SK-N-MC (cell line): ENCODE measurements at regions not wholly inside any gene's neighbourhood (a gene's known extent, or its start where the extent isn't known, plus 50 kb on each side); places are given as distances from the start of the nearest gene placed in this dataset.

ENCODE experiments used
- FOXP2 ChIP-seq: optimal IDR thresholded peaks from 2 replicates; pipeline ENCODE3; 2011; ENCODE audit warnings: mild to moderate bottlenecking, moderate library complexity; ENCODE audit not compliant: insufficient read depth; ENCODE audit errors: extremely low read length, control extremely low read depth
- POLR2AphosphoS5 ChIP-seq: IDR thresholded peaks from 2 replicates; pipeline ENCODE4 v1.6.1; 2012; ENCODE audit warnings: mild to moderate bottlenecking, low read depth, low read length, borderline replicate concordance

DNA sequence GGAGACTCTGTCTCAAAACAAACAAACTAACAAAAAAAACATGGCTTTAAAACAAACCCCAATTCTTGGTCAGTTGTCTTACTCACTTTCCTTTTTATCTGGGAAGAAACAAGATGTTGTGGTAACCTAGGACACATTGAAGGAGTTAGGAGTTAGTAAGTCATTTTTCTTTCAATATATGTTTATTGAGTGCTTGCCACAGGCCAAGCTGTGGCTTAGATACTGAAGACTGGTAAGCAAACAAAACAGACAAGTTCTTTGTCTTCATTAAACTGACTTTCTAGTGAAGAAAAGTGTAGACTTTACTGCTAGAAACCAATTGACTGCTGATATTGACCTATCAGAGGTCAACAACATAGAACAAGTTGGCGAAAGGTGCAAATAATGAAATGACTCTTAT is 1228.3 kb upstream of the FAM98A start:
- no peak for TF ChIP-seq POLR2AphosphoS5
- TF ChIP-seq FOXP2 = no peak
